Body of pancreas (tissue), 4 donors: ENCODE measurements at regions not wholly inside any gene's neighbourhood (a gene's known extent, or its start where the extent isn't known, plus 50 kb on each side); places are given as distances from the start of the nearest gene placed in this dataset.

Experiments used
- ATAC-seq: fragments of 150-250 bp; one replicate; pipeline ENCODE4 v1.9.1; 2016
- DNase-seq, 4 donors: peaks; one replicate each; pipeline ENCODE4 v3.0.0-alpha.2; 2019
- H3K27ac ChIP-seq, 4 donors: fragments of 200-600 bp; sonication (generic); 1 replicate in 3 of 4; 2 replicates in 1 of 4; pipeline versions ENCODE4 v1.5.1 to v1.6.1; 2016 to 2019; ENCODE audit warnings: mild to moderate bottlenecking in 1 of 4, mixed read lengths in 1 of 4, moderate library complexity in 1 of 4
- H3K27me3 ChIP-seq, 2 donors: fragments of 200-600 bp; sonication (generic); one replicate each; pipeline ENCODE4 v1.6.0; 2016; ENCODE audit warnings: mild to moderate bottlenecking in 1 of 2
- H3K36me3 ChIP-seq, 2 donors: fragments of 200-600 bp; sonication (generic); replicated peaks in 1 of 2; 2 replicates each; pipeline ENCODE4 v1.5.1; 2016; ENCODE audit warnings: low read depth in 2 of 2; ENCODE audit not compliant: insufficient read depth in 1 of 2
- H3K4me1 ChIP-seq: fragments of 200-600 bp; sonication (generic); one replicate; pipeline ENCODE4 v1.6.0; 2016
- H3K4me3 ChIP-seq, 2 donors: fragments of 200-600 bp; sonication (generic); 1 replicate in 1 of 2; 2 replicates in 1 of 2; pipeline ENCODE4 v1.5.1; 2016 to 2019
- H3K9me3 ChIP-seq, 3 donors: fragments of 200-600 bp; sonication (generic); 1 replicate in 2 of 3; 2 replicates in 1 of 3; pipeline ENCODE4 v1.5.1; 2016
- CTCF ChIP-seq, 7 experiments: fragments of 450-650 bp in 4 of 7; fragments of 200-600 bp in 3 of 7; sonication (generic) in 3 of 7; IDR thresholded peaks; one replicate each; pipeline ENCODE4 v1.5.1; 2016 to 2019; ENCODE audit warnings: antibody characterized with exemption in 7 of 7
- POLR2A ChIP-seq, 3 donors: fragments of 450-650 bp; IDR thresholded peaks; one replicate each; pipeline ENCODE4 v1.6.1; 2016; ENCODE audit warnings: antibody characterized with exemption in 3 of 3, mild to moderate bottlenecking in 2 of 3
- WGBS, 2 donors: methylation state at CpG; one replicate each; pipeline ENCODE4 v1.1.5; 2017; 5-methylcytosine and 5-hydroxymethylcytosine counted together
- intact Hi-C: fragments of 100-400 bp; cut with DNase I; formaldehyde crosslinking; loops from one replicate; pipeline ENCODE4 v1.15.1; 2023

GRCh38 chr11:80610516-80610915 lies 1169.7 kb upstream of the TENM4 start:
- no peaks in the 10 kb centered on the region for H3K27me3 ChIP-seq
- H3K36me3 ChIP-seq = no peaks in the 10 kb centered on the region
- H3K4me3 ChIP-seq = no peak overlapping the region
- H3K27ac ChIP-seq = no peak overlapping the region
- no peak for TF ChIP-seq CTCF (IDR thresholded peaks at IDR 0.05)
- no peak for TF ChIP-seq POLR2A (IDR thresholded peaks at IDR 0.05)
- ATAC-seq (no peak), DNase-seq (no peak)
- 86 to 89% methylated on average over 7 of the region's 7 CpGs for WGBS, 2 donors
- H3K4me1 ChIP-seq = no peaks in the 10 kb centered on the region
- no peaks in the 10 kb centered on the region for H3K9me3 ChIP-seq
- intact Hi-C loops = no loop called here

- DNase-seq (no peak), ATAC-seq (no peak)
- H3K36me3 ChIP-seq = no peaks in the 10 kb centered on the region
- H3K4me1 ChIP-seq = no peaks in the 10 kb centered on the region
- 89 to 92% methylated on average over 2 of the region's 2 CpGs for WGBS, 2 donors
- TF ChIP-seq CTCF (IDR thresholded peaks at IDR 0.05) (no peak), POLR2A (IDR thresholded peaks at IDR 0.05) (no peak)
- no peak overlapping the region for H3K4me3 ChIP-seq
- no peak overlapping the region for H3K27ac ChIP-seq
- H3K9me3 ChIP-seq = no peaks in the 10 kb centered on the region
- no peaks in the 10 kb centered on the region for H3K27me3 ChIP-seq
- intact Hi-C loops = no loop called here
Measured at GRCh38 chr11:80603472-80603871, 1162.6 kb upstream of the TENM4 start.

GRCh38 chr11:80598905-80599304 lies 1158.1 kb upstream of the TENM4 start:
- ATAC-seq = no peak
- peaks cover 16% of the 10 kb centered on the region for H3K4me1 ChIP-seq

GRCh38 chr11:80596291-80596810 lies 1155.5 kb upstream of the TENM4 start:
- ATAC-seq = no peak

More at GRCh38 chr11:80598905-80599304, 1158.1 kb upstream of the TENM4 start:
- no peak for DNase-seq
- H3K4me3 ChIP-seq = no peak overlapping the region
- TF ChIP-seq CTCF (IDR thresholded peaks at IDR 0.05) (no peak), POLR2A (IDR thresholded peaks at IDR 0.05) (no peak)
- H3K9me3 ChIP-seq = no peaks in the 10 kb centered on the region
- H3K36me3 ChIP-seq = no peaks in the 10 kb centered on the region
- H3K27ac ChIP-seq = no peak overlapping the region
- H3K27me3 ChIP-seq = no peaks in the 10 kb centered on the region
- intact Hi-C loops = no loop called here
- 84 to 87% methylated on average over 6 of the region's 6 CpGs for WGBS, 2 donors

More at GRCh38 chr11:80596291-80596810, 1155.5 kb upstream of the TENM4 start:
- peaks cover 18% of the 10 kb centered on the region for H3K4me1 ChIP-seq
- H3K27me3 ChIP-seq = no peaks in the 10 kb centered on the region
- intact Hi-C loops = no loop called here
- 86 to 90% methylated on average over 3 of the region's 3 CpGs for WGBS, 2 donors
- no peaks in the 10 kb centered on the region for H3K9me3 ChIP-seq
- H3K4me3 ChIP-seq = no peak overlapping the region
- H3K27ac ChIP-seq = no peak overlapping the region
- H3K36me3 ChIP-seq = no peaks in the 10 kb centered on the region
- DNase-seq = no peak
- TF ChIP-seq POLR2A (IDR thresholded peaks at IDR 0.05) (no peak), CTCF (IDR thresholded peaks at IDR 0.05) (no peak)
